ENCODE measurements at regions not wholly inside any gene's neighbourhood (a gene's known extent, or its start where the extent isn't known, plus 50 kb on each side); places are given as distances from the start of the nearest gene placed in this dataset.

GRCh38 chr13:91085127-91085526, 262.4 kb upstream of the MIR17HG start:
- no peak overlapping the region for H3K4me2 ChIP-seq (ENCODE audit: low read depth, low read length)
- in situ Hi-C loops (cut with MboI; ENCODE audit: low sequenced_read_pairs): no loop called here

More at GRCh38 chr13:91085127-91085526, 262.4 kb upstream of the MIR17HG start:
- Histone ChIP-seq H3K4me3 (ENCODE audit: insufficient read depth, low read depth, low read length) (no peak overlapping the region), H4K91ac (ENCODE audit: insufficient read depth, low read depth, low read length) (no peak overlapping the region), H4K8ac (ENCODE audit: low read depth in 2 of 2, low read length in 2 of 2) (no peak overlapping the region), H3K27me3 (ENCODE audit: control insufficient read depth, insufficient read depth, low read length) (no peaks in the 10 kb centered on the region), H3K79me1 (ENCODE audit: low read depth in 1 of 2, low read length in 2 of 2) (no peaks in the 10 kb centered on the region), H2AFZ (replicated peaks; ENCODE audit: low read length, poor library complexity) (no peak overlapping the region), H2AK9ac (replicated peaks; ENCODE audit: low read depth, low read length, poor library complexity) (no peak overlapping the region), H4K20me1 (ENCODE audit: insufficient read depth, low read length) (no peaks in the 10 kb centered on the region), H3K4me1 (ENCODE audit: control insufficient read depth, insufficient read depth, low read length) (no peaks in the 10 kb centered on the region), H2AK5ac (ENCODE audit: low read depth, low read length) (no peak overlapping the region), H3K14ac (replicated peaks; ENCODE audit: low read depth, low read length) (no peak overlapping the region), H3K23ac (ENCODE audit: low read depth, low read length) (no peak overlapping the region), H2BK5ac (ENCODE audit: low read depth, low read length, poor library complexity, severe bottlenecking) (no peak overlapping the region), H3K27ac (ENCODE audit: insufficient read depth, low read length) (no peak overlapping the region), H4K5ac (ENCODE audit: low read depth, low read length) (no peak overlapping the region), H2BK15ac (ENCODE audit: low read depth, low read length) (no peak overlapping the region), H3K9ac (ENCODE audit: low read depth, low read length) (no peak overlapping the region), H3K36me3 (ENCODE audit: control insufficient read depth, insufficient read depth, low read length) (no peaks in the 10 kb centered on the region), H3K56ac (ENCODE audit: extremely low read depth, insufficient read depth, low read length) (no peak overlapping the region), H2BK20ac (ENCODE audit: low read depth, low read length) (no peak overlapping the region), H3K9me1 (ENCODE audit: insufficient read depth, low read length) (no peaks in the 10 kb centered on the region), H3K18ac (ENCODE audit: low read depth, low read length) (no peak overlapping the region), H2BK120ac (ENCODE audit: low read depth, low read length) (no peak overlapping the region), H3K9me3 (ENCODE audit: control insufficient read depth, insufficient read depth, low read length) (no peaks in the 10 kb centered on the region), H3K4ac (ENCODE audit: low read depth, low read length) (no peak overlapping the region)
- no CpG with 5 or more reads among the region's 1 CpG for WGBS, 2 experiments (ENCODE audit: extremely low coverage in 2 of 2, insufficient read length in 1 of 2)
- intact Hi-C loops (cut with micrococcal nuclease): no loop called here
- TF ChIP-seq SMC3 (IDR thresholded peaks at IDR 0.05; ENCODE audit: low read depth, low read length) (no peak), RAD21 (IDR thresholded peaks at IDR 0.05; ENCODE audit: low read length) (no peak), MXI1 (IDR thresholded peaks at IDR 0.05; ENCODE audit: borderline replicate concordance, low read depth, low read length) (no peak), BHLHE40 (IDR thresholded peaks at IDR 0.05; ENCODE audit: low read depth, low read length) (no peak)
- DNase-seq (no peak), ATAC-seq (ENCODE audit: low read depth) (no peak)
- CTCF ChIA-PET: no interaction called here
- dilution Hi-C loops (cut with HindIII; ENCODE audit: low sequenced_read_pairs, unreplicated experiment): no loop called here
- no TSS peak for BruUV-seq (replicated peaks)
- POLR2A ChIA-PET (ENCODE audit: unreplicated experiment): no interaction called here

Data from IMR-90 (cell line).